IMR-90 (cell line): ENCODE measurements at regions not wholly inside any gene's neighbourhood (a gene's known extent, or its start where the extent isn't known, plus 50 kb on each side); places are given as distances from the start of the nearest gene placed in this dataset.

Source experiments
- ATAC-seq: fragments of 200-7000 bp; cut with Tn5 transposase; 2 replicates; pipeline ENCODE4 v1.9.1; 2020; ENCODE audit warnings: low read depth, mild to moderate bottlenecking, moderate library complexity
- BruUV-seq: library from RNA; stranded (reverse); fragments of 400-500 nt; replicated peaks from 2 replicates; lab custom pipeline; 2021; lab: Mats Ljungman, UMichigan
- CTCF ChIA-PET: fragments of 300-600 bp; formaldehyde crosslinking; extraction: SDS; loops from one replicate; lab custom pipeline; 2021; ENCODE audit warnings: antibody characterized with exemption; lab: Yijun Ruan, JAX
- POLR2A ChIA-PET: fragments of 300-600 bp; sonication (Branson Sonifier 250); formaldehyde crosslinking; loops from one replicate; lab custom pipeline; 2022; ENCODE audit warnings: antibody characterized with exemption; ENCODE audit not compliant: unreplicated experiment; lab: Charles Lee
- DNase-seq: peaks from one replicate; pipeline ENCODE4 v3.0.0; 2013
- H2AFZ ChIP-seq: replicated peaks from 2 replicates; pipeline ENCODE3; 2013; ENCODE audit warnings: low read length, mild to moderate bottlenecking; ENCODE audit not compliant: poor library complexity
- H2AK5ac ChIP-seq: 2 replicates; pipeline ENCODE4 v1.6.1; 2013; ENCODE audit warnings: low read depth, low read length, inconsistent platforms
- H2AK9ac ChIP-seq: replicated peaks from 2 replicates; pipeline ENCODE3; 2013; ENCODE audit warnings: mild to moderate bottlenecking, low read depth, low read length, moderate library complexity; ENCODE audit not compliant: poor library complexity
- H2BK120ac ChIP-seq: 2 replicates; pipeline ENCODE4 v1.6.1; 2013; ENCODE audit warnings: low read depth, low read length, inconsistent platforms
- H2BK15ac ChIP-seq: 3 replicates; pipeline ENCODE4 v1.6.1; 2013; ENCODE audit warnings: low read depth, low read length, inconsistent platforms
- H2BK20ac ChIP-seq: 2 replicates; pipeline ENCODE4 v1.6.1; 2013; ENCODE audit warnings: low read depth, mild to moderate bottlenecking, inconsistent platforms, low read length, moderate library complexity
- H2BK5ac ChIP-seq: 2 replicates; pipeline ENCODE4 v1.6.1; 2013; ENCODE audit warnings: mild to moderate bottlenecking, low read depth, low read length, inconsistent platforms; ENCODE audit not compliant: poor library complexity, severe bottlenecking
- H3K14ac ChIP-seq: replicated peaks from 2 replicates; pipeline ENCODE4 v1.6.1; 2013; ENCODE audit warnings: low read depth, low read length, inconsistent platforms
- H3K18ac ChIP-seq: 2 replicates; pipeline ENCODE4 v1.6.1; 2013; ENCODE audit warnings: low read depth, low read length, control low read depth
- H3K23ac ChIP-seq: 2 replicates; pipeline ENCODE4 v1.6.1; 2013; ENCODE audit warnings: low read depth, low read length, inconsistent platforms
- H3K27ac ChIP-seq: 2 replicates; pipeline ENCODE4 v1.5.1; 2013; ENCODE audit warnings: mild to moderate bottlenecking, control low read depth, low read length; ENCODE audit not compliant: insufficient read depth
- H3K27me3 ChIP-seq: 2 replicates; pipeline ENCODE4 v1.6.1; 2013; ENCODE audit warnings: low read length; ENCODE audit not compliant: control insufficient read depth, insufficient read depth
- H3K36me3 ChIP-seq: 2 replicates; pipeline ENCODE4 v1.6.1; 2013; ENCODE audit warnings: low read length, mixed read lengths; ENCODE audit not compliant: control insufficient read depth, insufficient read depth
- H3K4ac ChIP-seq: 2 replicates; pipeline ENCODE4 v1.6.1; 2013; ENCODE audit warnings: low read depth, low read length, inconsistent platforms
- H3K4me1 ChIP-seq: 2 replicates; pipeline ENCODE4 v1.6.1; 2013; ENCODE audit warnings: low read length, mixed read lengths; ENCODE audit not compliant: control insufficient read depth, insufficient read depth
- H3K4me2 ChIP-seq: 2 replicates; pipeline ENCODE4 v1.6.1; 2013; ENCODE audit warnings: low read depth, mild to moderate bottlenecking, control low read depth, low read length, moderate library complexity
- H3K4me3 ChIP-seq: 2 replicates; pipeline ENCODE4 v1.5.1; 2013; ENCODE audit warnings: low read depth, mild to moderate bottlenecking, control low read depth, low read length, moderate library complexity; ENCODE audit not compliant: insufficient read depth
- H3K56ac ChIP-seq: 2 replicates; pipeline ENCODE4 v1.6.1; 2013; ENCODE audit warnings: low read length, inconsistent platforms; ENCODE audit not compliant: insufficient read depth; ENCODE audit errors: extremely low read depth
- H3K79me1 ChIP-seq, 2 experiments: 2 replicates each; pipeline ENCODE4 v1.6.1; 2013; ENCODE audit warnings: low read length in 2 of 2, inconsistent platforms in 1 of 2, low read depth in 1 of 2
- H3K9ac ChIP-seq: 2 replicates; pipeline ENCODE4 v1.6.1; 2013; ENCODE audit warnings: low read depth, low read length, control low read depth
- H3K9me1 ChIP-seq: 2 replicates; pipeline ENCODE4 v1.6.1; 2013; ENCODE audit warnings: low read length, inconsistent platforms; ENCODE audit not compliant: insufficient read depth
- H3K9me3 ChIP-seq: 2 replicates; pipeline ENCODE4 v1.6.1; 2013; ENCODE audit warnings: low read length; ENCODE audit not compliant: control insufficient read depth, insufficient read depth
- H4K20me1 ChIP-seq: 2 replicates; pipeline ENCODE4 v1.6.1; 2013; ENCODE audit warnings: low read length, inconsistent platforms; ENCODE audit not compliant: insufficient read depth
- H4K5ac ChIP-seq: 2 replicates; pipeline ENCODE4 v1.6.1; 2013; ENCODE audit warnings: mild to moderate bottlenecking, low read depth, low read length, control low read depth
- H4K8ac ChIP-seq, 2 experiments: 2 replicates each; pipeline ENCODE4 v1.6.1; 2013; ENCODE audit warnings: low read depth in 2 of 2, low read length in 2 of 2, control low read depth in 1 of 2, inconsistent platforms in 1 of 2
- H4K91ac ChIP-seq: 2 replicates; pipeline ENCODE4 v1.6.1; 2013; ENCODE audit warnings: low read depth, low read length, inconsistent platforms; ENCODE audit not compliant: insufficient read depth
- BHLHE40 ChIP-seq: fragments of 150-350 bp; IDR thresholded peaks from 2 replicates; pipeline ENCODE4 v1.6.1; 2016; ENCODE audit warnings: mild to moderate bottlenecking, low read depth, low read length
- CEBPB ChIP-seq: IDR thresholded peaks from 2 replicates; pipeline ENCODE4 v1.6.1; 2012; ENCODE audit warnings: low read depth, low read length, improper control_type of control experiment
- CHD1 ChIP-seq: IDR thresholded peaks from 2 replicates; pipeline ENCODE4 v1.6.1; 2012; ENCODE audit warnings: low read depth, low read length, improper control_type of control experiment
- FOS ChIP-seq: fragments of 150-350 bp; IDR thresholded peaks from 2 replicates; pipeline ENCODE4 v1.6.1; 2016; ENCODE audit warnings: low read depth, low read length
- MAFK ChIP-seq: IDR thresholded peaks from 2 replicates; pipeline ENCODE4 v1.6.1; 2012; ENCODE audit warnings: low read depth, low read length, improper control_type of control experiment
- MAZ ChIP-seq: IDR thresholded peaks from 2 replicates; pipeline ENCODE4 v1.6.1; 2012; ENCODE audit warnings: low read depth, mild to moderate bottlenecking, low read length, improper control_type of control experiment, moderate library complexity, borderline replicate concordance
- NFE2L2 ChIP-seq: fragments of 150-350 bp; IDR thresholded peaks from 2 replicates; pipeline ENCODE4 v1.6.1; 2016; ENCODE audit warnings: low read depth, mild to moderate bottlenecking, low read length
- POLR2A ChIP-seq: IDR thresholded peaks from 2 replicates; pipeline ENCODE4 v1.6.1; 2012; ENCODE audit warnings: mild to moderate bottlenecking, low read depth, low read length
- RAD21 ChIP-seq: IDR thresholded peaks from 2 replicates; pipeline ENCODE4 v1.6.1; 2012; ENCODE audit warnings: low read length, improper control_type of control experiment
- RCOR1 ChIP-seq: IDR thresholded peaks from 2 replicates; pipeline ENCODE4 v1.6.1; 2012; ENCODE audit warnings: mild to moderate bottlenecking, low read length, improper control_type of control experiment; ENCODE audit not compliant: insufficient replicate concordance
- RFX5 ChIP-seq: IDR thresholded peaks from 2 replicates; pipeline ENCODE4 v1.8.0; 2012; ENCODE audit warnings: low read depth, mild to moderate bottlenecking, low read length, moderate library complexity
- SMC3 ChIP-seq: fragments of 150-350 bp; IDR thresholded peaks from 2 replicates; pipeline ENCODE4 v1.6.1; 2016; ENCODE audit warnings: low read depth, mild to moderate bottlenecking, antibody characterized with exemption, low read length, moderate library complexity
- USF2 ChIP-seq: fragments of 150-350 bp; IDR thresholded peaks from 2 replicates; pipeline ENCODE4 v1.6.1; 2017; ENCODE audit warnings: mild to moderate bottlenecking, antibody characterized with exemption, low read length, low read depth
- dilution Hi-C: fragments of 300-500 bp; cut with HindIII; formaldehyde crosslinking; loops from one replicate; pipeline ENCODE4 v1.14.3; 2018; ENCODE audit warnings: low sequenced_read_pairs; ENCODE audit not compliant: unreplicated experiment
- in situ Hi-C: fragments of 300-500 bp; cut with MboI; formaldehyde crosslinking; loops from 3 replicates; pipeline ENCODE4 v1.14.3; 2019; ENCODE audit warnings: low sequenced_read_pairs, inconsistent platforms, mixed read lengths
- intact Hi-C: fragments of 100-400 bp; cut with micrococcal nuclease; formaldehyde crosslinking; loops from 2 replicates; pipeline ENCODE4 v1.10.0; 2022
- TF ChIP-seq, protein P1 (sequence below): fragments of 150-350 bp; IDR thresholded peaks from 2 replicates; pipeline ENCODE4 v1.6.1; 2016; ENCODE audit warnings: low read depth, mild to moderate bottlenecking, low read length, moderate library complexity, borderline replicate concordance
- TF ChIP-seq, protein P2 (sequence below): conservative IDR thresholded peaks from 2 replicates; pipeline ENCODE4 v1.5.1; 2012; ENCODE audit warnings: mild to moderate bottlenecking, low read depth, low read length, improper control_type of control experiment

DNA sequence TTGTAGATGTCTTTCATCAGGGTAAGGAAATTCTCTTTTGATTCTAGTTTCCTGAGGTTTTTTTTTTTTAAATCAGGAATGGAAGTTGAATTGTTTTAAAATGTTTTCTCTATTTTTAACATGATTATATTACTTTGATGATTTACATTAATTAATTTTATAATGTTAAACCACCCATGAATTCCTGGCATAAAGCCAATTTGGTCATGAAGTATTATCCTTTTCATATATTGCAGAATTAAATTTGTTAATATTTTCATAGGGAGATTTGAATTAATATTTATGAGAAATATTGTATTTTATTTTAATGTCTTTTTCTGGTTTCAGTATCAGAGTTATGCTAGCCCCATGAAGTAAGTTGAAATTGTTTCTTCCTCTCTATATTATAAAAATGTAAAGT is 144.6 kb downstream of the MAIP1 start:
- H3K14ac ChIP-seq, result no peak overlapping the region
- no TSS peak for BruUV-seq
- no peak overlapping the region for H3K27ac ChIP-seq
- H4K20me1 ChIP-seq, result no peaks in the 10 kb centered on the region
- H4K5ac ChIP-seq, result no peak overlapping the region
- no peaks in the 10 kb centered on the region for H3K9me1 ChIP-seq
- no peak for DNase-seq
- H2BK120ac ChIP-seq, result no peak overlapping the region
- no peak overlapping the region for H2AFZ ChIP-seq
- CTCF ChIA-PET, result interaction anchor here (0.7 kb wide), 1 partner anchor 9 kb away, joined by 3 read pairs; no protein-coding TSS in a partner anchor
- dilution Hi-C loops (no loop called here), in situ Hi-C loops (no loop called here), intact Hi-C loops (no loop called here)
- H3K36me3 ChIP-seq, result no peaks in the 10 kb centered on the region
- no peak overlapping the region for H2BK15ac ChIP-seq
- ATAC-seq, result no peak
- H2AK9ac ChIP-seq, result no peak overlapping the region
- no peak overlapping the region for H3K9ac ChIP-seq
- no peak for TF ChIP-seq CHD1
- no peak for TF ChIP-seq MAFK
- TF ChIP-seq BHLHE40, result no peak
- TF ChIP-seq FOS, result no peak
- TF ChIP-seq RCOR1, result no peak
- TF ChIP-seq, protein P1, sequence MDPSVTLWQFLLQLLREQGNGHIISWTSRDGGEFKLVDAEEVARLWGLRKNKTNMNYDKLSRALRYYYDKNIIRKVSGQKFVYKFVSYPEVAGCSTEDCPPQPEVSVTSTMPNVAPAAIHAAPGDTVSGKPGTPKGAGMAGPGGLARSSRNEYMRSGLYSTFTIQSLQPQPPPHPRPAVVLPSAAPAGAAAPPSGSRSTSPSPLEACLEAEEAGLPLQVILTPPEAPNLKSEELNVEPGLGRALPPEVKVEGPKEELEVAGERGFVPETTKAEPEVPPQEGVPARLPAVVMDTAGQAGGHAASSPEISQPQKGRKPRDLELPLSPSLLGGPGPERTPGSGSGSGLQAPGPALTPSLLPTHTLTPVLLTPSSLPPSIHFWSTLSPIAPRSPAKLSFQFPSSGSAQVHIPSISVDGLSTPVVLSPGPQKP, result no peak
- TF ChIP-seq NFE2L2, result no peak
- TF ChIP-seq USF2, result no peak
- no peak for TF ChIP-seq RAD21
- no peak for TF ChIP-seq POLR2A
- TF ChIP-seq RFX5, result no peak
- TF ChIP-seq SMC3, result no peak
- TF ChIP-seq, protein P2, sequence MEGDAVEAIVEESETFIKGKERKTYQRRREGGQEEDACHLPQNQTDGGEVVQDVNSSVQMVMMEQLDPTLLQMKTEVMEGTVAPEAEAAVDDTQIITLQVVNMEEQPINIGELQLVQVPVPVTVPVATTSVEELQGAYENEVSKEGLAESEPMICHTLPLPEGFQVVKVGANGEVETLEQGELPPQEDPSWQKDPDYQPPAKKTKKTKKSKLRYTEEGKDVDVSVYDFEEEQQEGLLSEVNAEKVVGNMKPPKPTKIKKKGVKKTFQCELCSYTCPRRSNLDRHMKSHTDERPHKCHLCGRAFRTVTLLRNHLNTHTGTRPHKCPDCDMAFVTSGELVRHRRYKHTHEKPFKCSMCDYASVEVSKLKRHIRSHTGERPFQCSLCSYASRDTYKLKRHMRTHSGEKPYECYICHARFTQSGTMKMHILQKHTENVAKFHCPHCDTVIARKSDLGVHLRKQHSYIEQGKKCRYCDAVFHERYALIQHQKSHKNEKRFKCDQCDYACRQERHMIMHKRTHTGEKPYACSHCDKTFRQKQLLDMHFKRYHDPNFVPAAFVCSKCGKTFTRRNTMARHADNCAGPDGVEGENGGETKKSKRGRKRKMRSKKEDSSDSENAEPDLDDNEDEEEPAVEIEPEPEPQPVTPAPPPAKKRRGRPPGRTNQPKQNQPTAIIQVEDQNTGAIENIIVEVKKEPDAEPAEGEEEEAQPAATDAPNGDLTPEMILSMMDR, result no peak
- TF ChIP-seq CEBPB, result no peak
- no peak for TF ChIP-seq MAZ
- H3K4me1 ChIP-seq, result peaks cover 3% of the 10 kb centered on the region; the same call in 1 of the 2 replicates
- H3K4me3 ChIP-seq, result no peak overlapping the region
- H4K91ac ChIP-seq, result no peak overlapping the region
- H2BK5ac ChIP-seq, result no peak overlapping the region
- no peak overlapping the region for H3K18ac ChIP-seq
- H3K4ac ChIP-seq, result no peak overlapping the region
- no peak overlapping the region for H4K8ac ChIP-seq
- no peak overlapping the region for H2AK5ac ChIP-seq
- H3K56ac ChIP-seq, result no peak overlapping the region
- no peaks in the 10 kb centered on the region; the same call in 1 of the 2 replicates for H3K27me3 ChIP-seq
- H3K23ac ChIP-seq, result no peak overlapping the region
- H3K79me1 ChIP-seq, result no peaks in the 10 kb centered on the region
- H3K4me2 ChIP-seq, result no peak overlapping the region
- no peaks in the 10 kb centered on the region; the same call in 1 of the 2 replicates for H3K9me3 ChIP-seq
- H2BK20ac ChIP-seq, result no peak overlapping the region
- POLR2A ChIA-PET, result no interaction called here
